ENCODE measurements at regions not wholly inside any gene's neighbourhood (a gene's known extent, or its start where the extent isn't known, plus 50 kb on each side); places are given as distances from the start of the nearest gene placed in this dataset.

GRCh38 chr21:38914528-38915293, 109.0 kb downstream of the ETS2 start:
- Mint-ChIP-seq H3K27me3 (ENCODE audit: low read depth in 2 of 2) (peaks cover 0 to 3% of the 10 kb centered on the region in 2 donors), H3K36me3 (no peaks in the 10 kb centered on the region), H3K4me3 (no peak overlapping the region), H3K4me1 (no peaks in the 10 kb centered on the region), H3K27ac (no peak overlapping the region), H3K9me3 (no peaks in the 10 kb centered on the region)
- Histone ChIP-seq H3K27ac (ENCODE audit: low read length) (no peak overlapping the region), H3K4me1 (ENCODE audit: control insufficient read depth, insufficient read depth, low read length) (no peaks in the 10 kb centered on the region), H3K36me3 (ENCODE audit: control insufficient read depth, insufficient read depth, low read length) (no peaks in the 10 kb centered on the region), H3K4me3 (ENCODE audit: low read length) (no peak overlapping the region), H3K27me3 (ENCODE audit: control insufficient read depth, insufficient read depth, low read length) (no peaks in the 10 kb centered on the region), H3K9me3 (ENCODE audit: control insufficient read depth, insufficient read depth, low read length) (no peaks in the 10 kb centered on the region)
- no peak for TF ChIP-seq CTCF (IDR thresholded peaks at IDR 0.05)
- ATAC-seq: peak in 1 of 3 donors; percentile 5
- DNase-seq: no peak
- 69% methylated on average over 8 of the region's 10 CpGs for WGBS (ENCODE audit: insufficient coverage)
- intact Hi-C loops (cut with micrococcal nuclease): no loop called here

GRCh38 chr21:38913893-38914527, 108.3 kb downstream of the ETS2 start:
- H3K36me3 ChIP-seq (ENCODE audit: control insufficient read depth, insufficient read depth, low read length): no peaks in the 10 kb centered on the region
- WGBS (ENCODE audit: insufficient coverage): 33% methylated on average over 3 of the region's 3 CpGs
- Mint-ChIP-seq H3K27me3 (ENCODE audit: low read depth in 2 of 2) (peaks cover 0 to 3% of the 10 kb centered on the region in 2 donors), H3K9me3 (no peaks in the 10 kb centered on the region), H3K4me1 (no peaks in the 10 kb centered on the region), H3K36me3 (no peaks in the 10 kb centered on the region), H3K27ac (no peak overlapping the region), H3K4me3 (no peak overlapping the region)
- H3K4me1 ChIP-seq (ENCODE audit: control insufficient read depth, insufficient read depth, low read length): no peaks in the 10 kb centered on the region
- DNase-seq: no peak
- H3K9me3 ChIP-seq (ENCODE audit: control insufficient read depth, insufficient read depth, low read length): no peaks in the 10 kb centered on the region
- intact Hi-C loops (cut with micrococcal nuclease): no loop called here
- no peak overlapping the region for H3K4me3 ChIP-seq (ENCODE audit: low read length)
- ATAC-seq: no peak
- H3K27me3 ChIP-seq (ENCODE audit: control insufficient read depth, insufficient read depth, low read length): no peaks in the 10 kb centered on the region
- no peak overlapping the region for H3K27ac ChIP-seq (ENCODE audit: low read length)
- TF ChIP-seq CTCF (IDR thresholded peaks at IDR 0.05): no peak

DNA sequence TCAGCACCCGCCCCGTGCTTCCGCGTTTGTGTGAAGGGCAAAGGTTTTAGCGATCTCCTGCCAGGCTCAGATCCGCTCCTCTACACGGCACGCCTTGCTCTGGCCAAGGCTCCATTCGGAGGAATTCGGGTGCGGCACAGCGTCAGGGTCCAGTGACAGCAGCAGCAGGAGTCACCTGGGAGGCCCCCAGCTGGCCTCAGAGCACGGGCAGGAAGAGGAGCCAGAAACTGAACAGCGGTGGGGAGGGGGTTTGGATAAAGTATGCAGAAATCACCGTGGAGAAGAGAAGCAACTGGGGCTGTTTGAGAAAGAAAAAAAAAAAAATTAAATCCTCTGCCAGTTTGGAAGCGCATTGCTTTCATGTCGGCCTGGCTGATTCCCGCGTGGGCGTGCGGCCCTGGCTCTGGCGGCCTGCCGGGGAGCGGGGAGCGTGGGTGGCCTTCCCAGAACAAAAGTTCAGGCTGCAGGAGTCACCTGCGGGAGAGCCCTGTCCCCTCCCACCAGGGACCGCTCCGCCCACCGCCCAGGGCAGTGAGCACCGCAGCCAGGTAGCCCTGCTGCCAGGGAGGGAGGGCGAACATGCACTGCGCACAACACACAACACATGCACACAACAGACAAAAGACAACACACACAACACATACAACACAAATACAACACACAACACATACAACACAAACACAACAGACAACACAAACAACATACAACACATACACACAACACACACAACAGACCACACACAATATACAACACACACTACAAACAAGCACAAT, 107.6 kb downstream of the ETS2 start:
- no peak overlapping the region for H3K27ac Mint-ChIP-seq

More for the DNA sequence above, 107.6 kb downstream of the ETS2 start:
- no peaks in the 10 kb centered on the region for H3K36me3 ChIP-seq (ENCODE audit: control insufficient read depth, insufficient read depth, low read length)
- Mint-ChIP-seq H3K4me1 (no peaks in the 10 kb centered on the region), H3K9me3 (no peaks in the 10 kb centered on the region), H3K4me3 (no peak overlapping the region), H3K27me3 (ENCODE audit: low read depth in 2 of 2) (peaks cover 0 to 4% of the 10 kb centered on the region in 2 donors), H3K36me3 (no peaks in the 10 kb centered on the region)
- H3K4me1 ChIP-seq (ENCODE audit: control insufficient read depth, insufficient read depth, low read length): no peaks in the 10 kb centered on the region
- no peaks in the 10 kb centered on the region for H3K27me3 ChIP-seq (ENCODE audit: control insufficient read depth, insufficient read depth, low read length)
- H3K4me3 ChIP-seq (ENCODE audit: low read length): no peak overlapping the region
- no peak for TF ChIP-seq CTCF (IDR thresholded peaks at IDR 0.05)
- DNase-seq (no peak), ATAC-seq (peak in 1 of 3 donors; percentile 13)
- intact Hi-C loops (cut with micrococcal nuclease): no loop called here
- H3K9me3 ChIP-seq (ENCODE audit: control insufficient read depth, insufficient read depth, low read length): no peaks in the 10 kb centered on the region
- 76% methylated on average over 32 of the region's 32 CpGs for WGBS (ENCODE audit: insufficient coverage)
- no peak overlapping the region for H3K27ac ChIP-seq (ENCODE audit: low read length)
